Suppressor macrophage (primary cell): ENCODE measurements at regions not wholly inside any gene's neighbourhood (a gene's known extent, or its start where the extent isn't known, plus 50 kb on each side); places are given as distances from the start of the nearest gene placed in this dataset.

Source experiments
- DNase-seq, 4 experiments: peaks; one replicate each; pipeline ENCODE4 v3.0.0-alpha.2; 2020 to 2022

DNA sequence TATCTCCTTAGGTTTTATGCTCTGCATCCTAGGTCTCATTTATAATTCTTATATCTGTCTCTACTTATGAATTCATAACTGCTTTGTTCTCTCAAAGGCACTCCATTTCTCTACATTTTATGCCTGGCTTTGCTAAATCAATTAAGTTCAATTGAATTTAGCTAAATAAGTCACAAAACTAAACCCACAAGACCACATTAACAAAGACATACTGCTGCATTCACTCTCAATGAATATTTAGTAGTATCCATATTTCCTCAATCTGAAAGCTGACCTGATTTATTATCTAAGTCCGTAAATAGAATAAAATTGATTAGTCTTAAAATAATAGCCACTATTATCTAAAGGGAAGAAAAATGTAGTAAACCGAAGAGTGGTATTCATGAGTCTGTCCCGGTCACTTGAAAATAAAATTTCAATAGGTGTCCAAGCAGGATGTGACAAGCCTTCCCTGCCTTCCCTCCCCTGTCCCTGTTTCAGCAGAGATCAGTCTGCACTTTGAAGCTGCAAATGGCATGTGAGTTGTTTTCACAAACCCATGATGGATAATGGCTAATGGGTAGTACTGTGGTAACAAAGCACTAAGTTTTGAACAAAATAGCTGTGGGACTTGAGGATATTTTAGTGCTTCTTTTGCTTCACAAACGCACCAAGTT lies 295.0 kb upstream of the NCAM2 start:
- no peak for DNase-seq

DNA sequence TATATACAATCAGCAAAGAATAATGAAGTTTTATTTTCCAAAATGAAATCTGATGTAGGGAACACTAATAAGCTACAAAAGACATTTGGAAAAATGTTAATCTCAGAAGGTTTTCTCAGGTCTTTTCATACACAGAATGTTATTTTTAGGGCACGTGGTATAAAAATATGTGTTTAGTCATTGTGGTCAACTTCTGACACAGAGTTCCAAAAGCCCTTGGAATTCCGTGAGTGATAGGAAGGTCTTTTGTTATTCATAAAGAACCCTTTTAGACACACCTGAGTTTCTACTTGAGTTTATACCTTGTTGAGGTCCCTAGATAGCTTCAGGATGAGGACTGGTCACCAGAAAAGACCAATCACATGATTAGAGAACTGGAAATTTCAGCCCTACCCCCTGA lies 277.6 kb upstream of the NCAM2 start:
- DNase-seq: no peak

DNA sequence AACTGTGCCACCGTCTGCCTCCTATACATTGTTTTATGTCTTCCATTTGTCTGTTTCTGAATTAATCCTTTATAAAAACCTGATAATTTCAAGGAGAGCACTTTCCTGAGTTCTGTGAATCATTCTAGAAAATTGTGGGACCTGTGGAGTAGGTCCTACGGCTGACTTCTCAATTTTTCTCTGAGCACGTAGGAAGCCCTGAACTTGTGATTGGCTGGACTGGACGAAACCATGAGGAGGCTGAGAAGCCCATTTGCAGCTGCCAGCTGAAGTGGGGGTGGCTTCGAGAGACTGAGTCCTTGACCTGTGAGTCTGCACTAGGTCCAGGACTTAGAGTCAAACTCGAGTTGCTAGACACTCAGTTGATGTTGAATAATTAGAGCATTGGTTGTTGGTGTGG lies 277.1 kb upstream of the NCAM2 start:
- no peak for DNase-seq

DNA sequence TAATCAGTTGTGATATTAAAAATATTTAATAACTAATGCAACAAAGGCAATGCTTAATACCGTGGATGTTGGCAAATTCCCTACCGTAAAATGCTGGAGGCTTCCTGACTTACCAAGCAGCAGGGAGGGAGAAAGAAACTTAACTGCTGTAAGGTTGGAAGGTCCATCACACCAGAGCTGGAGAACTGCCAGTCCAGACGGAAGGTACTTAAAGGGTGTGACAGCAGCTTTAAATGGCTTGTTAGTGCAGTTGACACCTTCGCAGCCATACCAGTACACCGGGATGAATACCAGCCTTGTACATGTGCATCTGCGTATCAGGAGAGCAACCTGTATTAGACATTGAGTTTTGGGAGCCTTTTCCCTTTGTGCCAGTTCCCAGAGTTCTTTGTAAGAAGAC lies 269.5 kb upstream of the NCAM2 start:
- no peak for DNase-seq

DNA sequence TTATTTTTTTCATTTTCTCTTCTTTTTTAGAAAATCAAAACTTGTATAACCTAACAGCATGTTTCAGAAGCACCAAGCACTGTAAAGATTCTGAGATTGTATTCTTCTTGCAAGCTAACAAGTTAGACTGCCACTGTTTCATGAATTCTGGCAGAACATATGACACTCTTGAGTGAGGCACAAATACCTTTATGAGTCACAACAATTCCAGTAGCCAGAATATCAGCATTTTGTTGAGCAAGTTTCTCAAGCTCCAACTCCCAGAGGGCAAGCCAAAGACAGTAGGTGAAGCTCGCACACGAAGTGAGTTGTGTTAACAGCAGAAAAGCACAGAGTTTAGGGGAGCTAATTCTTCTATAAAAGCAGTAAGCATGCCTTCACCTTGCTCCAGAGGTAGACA lies 268.8 kb upstream of the NCAM2 start:
- no peak for DNase-seq

DNA sequence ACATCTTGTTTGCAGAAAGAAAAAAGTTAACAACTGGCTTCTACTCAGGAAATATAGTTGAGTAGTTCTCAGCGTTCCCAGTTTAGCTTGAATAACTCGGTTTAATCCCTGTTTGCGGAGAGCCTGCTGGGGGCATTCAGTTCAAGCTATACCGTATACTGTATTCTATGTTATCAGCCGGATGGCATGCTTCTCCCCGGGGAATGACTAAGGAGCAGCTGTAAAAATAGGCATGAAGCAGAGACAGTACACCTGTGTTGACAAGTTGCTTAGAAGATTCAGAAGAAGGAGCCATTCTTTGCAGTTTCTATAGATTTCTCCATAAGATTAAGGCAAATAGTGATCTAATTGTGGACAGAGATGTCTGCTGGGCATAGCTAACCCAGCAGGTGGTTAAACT lies 267.8 kb upstream of the NCAM2 start:
- no peak for DNase-seq

DNA sequence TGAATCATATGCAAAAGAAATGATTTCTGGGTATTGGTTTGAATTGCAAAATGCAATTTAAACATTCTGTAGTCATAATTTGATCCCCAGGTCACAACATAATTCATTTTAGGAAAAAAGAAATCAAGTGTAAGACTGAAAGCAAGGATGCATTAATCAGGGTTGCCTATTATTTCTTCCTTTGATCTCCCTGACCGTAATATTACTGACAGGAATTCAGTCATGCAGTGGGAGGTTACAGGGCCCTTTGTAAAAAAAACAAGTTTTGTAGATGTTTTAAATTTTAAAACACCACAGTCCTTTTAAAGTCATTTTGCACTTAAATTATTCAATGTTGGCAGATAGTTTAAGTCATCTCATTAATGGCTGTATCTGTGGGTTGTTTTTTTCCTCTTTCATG lies 263.0 kb upstream of the NCAM2 start:
- no peak for DNase-seq

DNA sequence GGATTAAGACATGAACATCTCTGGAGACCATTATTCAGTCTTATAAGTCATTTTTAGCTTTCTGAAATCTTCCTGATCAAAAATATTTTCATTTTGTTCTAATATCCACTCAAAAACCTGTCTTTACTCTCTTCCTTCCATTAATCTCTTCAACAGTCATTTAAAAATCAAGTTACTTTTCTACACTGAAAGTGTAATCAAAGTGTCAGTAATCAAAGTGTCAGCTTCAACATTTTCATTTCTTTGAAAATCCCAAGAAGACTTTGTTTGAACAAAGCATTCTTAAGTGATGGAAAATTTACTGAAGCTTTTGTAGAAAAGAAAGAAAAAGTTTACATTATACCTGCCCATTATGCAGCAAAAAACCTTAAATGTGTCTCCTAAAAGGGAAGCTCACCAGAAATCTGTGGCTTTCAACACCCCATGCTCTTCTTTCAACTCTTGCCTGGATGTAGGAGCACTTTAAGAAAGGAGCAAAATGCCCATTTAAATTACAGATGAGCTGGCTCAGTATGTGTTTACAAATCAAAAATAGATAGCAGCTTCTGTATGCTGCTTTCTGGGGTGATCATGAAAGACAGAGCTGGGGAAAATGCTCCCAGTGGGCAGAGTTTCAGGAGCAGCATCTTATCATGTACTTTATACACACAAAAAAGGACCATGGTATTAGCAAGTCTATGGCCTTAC lies 260.8 kb upstream of the NCAM2 start:
- DNase-seq: no peak

DNA sequence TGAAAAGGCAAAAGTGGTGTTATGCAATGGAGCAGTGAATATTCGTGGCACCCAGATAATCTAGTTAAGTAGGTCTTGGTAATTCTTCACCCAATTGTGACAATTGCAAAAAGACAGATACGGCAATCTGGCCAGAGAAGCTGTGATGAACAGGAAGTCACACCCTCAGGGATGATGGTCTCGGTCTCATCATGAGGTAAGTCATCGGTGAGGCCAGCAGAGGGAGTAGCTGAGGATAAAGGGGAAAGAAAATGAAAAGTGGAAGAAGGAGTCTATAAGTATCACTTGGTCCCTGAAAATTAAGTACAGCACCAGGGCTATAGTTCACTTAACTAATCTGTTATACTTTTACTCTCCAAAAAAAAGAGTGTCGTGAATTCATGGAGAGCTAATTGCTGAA lies 258.8 kb upstream of the NCAM2 start:
- DNase-seq: no peak

DNA sequence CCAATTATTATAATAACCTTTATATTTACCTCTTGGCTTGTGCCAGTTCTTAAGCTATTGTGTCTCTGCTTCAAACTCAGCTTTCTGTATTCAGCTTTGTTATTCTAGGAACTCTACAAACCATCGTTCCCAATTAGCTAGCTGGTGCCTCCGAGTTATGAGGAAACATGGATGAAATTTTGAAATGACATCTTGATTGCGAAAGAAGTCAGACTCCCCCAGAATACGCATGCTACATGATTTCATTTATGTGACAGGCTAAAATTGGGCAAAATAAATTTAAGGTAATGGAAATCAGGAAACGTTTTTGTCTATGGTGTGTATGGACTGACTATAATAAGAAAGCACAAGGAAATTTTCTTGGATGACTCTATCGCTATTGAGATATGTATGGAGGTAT lies 256.8 kb upstream of the NCAM2 start:
- DNase-seq: no peak

DNA sequence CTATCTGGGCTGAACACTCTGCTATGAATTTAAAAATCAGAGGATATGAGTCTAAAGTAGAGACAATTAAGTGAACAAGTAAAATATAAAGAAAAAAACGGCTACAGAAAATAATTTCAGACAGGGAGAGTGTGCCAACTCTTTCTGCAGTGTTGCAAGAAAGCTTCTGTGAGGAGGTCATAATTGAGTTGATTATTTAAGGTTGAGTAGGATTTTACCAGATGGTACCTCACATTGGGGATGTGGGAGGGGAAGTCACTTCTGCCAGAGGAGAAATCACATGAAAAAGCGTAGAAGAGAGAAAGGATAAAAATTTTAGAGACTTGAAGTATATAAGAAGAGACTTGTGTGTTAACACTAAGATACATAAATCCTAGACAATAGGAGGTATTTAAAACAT lies 238.0 kb upstream of the NCAM2 start:
- DNase-seq: no peak

DNA sequence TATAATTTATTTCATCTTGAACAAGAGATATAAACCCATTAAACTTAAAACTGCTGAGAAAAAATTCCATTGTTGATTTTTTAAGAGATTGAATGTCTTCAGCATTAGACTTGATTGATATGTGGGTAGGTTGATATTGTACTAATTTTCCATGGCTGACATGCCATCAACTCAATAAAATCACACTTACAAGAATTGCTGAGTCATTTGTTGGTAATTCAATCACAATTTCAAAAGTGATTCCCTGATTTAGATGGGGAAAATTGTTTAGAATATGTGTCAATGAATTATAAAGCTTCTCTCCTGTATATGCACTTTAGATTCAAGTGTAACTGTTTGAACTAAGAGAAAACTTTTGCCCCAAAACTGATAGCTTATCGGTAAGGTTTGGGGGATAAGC lies 223.5 kb upstream of the NCAM2 start:
- no peak for DNase-seq

DNA sequence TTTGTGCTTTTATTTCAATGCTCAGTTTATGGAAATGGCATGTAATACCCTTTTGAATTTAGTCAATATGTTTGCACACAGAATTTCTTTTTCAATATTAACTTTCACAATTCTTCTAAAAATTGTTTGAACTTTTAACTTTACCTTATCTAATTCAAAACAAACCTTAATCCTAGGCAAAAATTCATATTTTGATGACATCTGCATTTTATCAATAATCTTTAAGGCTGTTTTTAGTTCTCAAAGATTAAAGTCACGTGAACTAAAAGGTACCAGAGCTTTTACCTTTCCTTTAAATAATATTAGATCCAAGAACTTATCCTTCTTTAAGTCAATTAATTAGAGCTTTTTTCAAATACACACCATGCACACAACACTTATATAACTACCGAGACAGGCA lies 218.9 kb upstream of the NCAM2 start:
- DNase-seq: no peak

DNA sequence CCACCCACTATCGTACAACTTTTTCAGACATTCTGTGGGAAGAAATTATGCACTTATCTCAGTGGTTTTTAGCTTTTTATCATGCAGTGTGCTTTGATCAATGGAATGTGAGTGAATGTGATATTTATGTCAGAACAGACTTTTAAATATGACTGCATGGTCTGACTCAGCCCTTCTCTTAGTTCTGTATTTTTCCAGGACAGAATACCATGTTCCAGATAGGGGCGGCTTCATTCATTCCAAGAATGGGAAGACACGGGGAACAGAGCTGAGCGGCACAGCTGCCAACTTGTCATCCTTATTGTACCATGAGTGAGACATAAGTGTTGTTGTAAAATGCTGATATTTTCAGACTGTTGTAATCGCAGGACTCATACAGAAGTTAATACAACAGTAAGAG lies 214.6 kb upstream of the NCAM2 start:
- DNase-seq: no peak

DNA sequence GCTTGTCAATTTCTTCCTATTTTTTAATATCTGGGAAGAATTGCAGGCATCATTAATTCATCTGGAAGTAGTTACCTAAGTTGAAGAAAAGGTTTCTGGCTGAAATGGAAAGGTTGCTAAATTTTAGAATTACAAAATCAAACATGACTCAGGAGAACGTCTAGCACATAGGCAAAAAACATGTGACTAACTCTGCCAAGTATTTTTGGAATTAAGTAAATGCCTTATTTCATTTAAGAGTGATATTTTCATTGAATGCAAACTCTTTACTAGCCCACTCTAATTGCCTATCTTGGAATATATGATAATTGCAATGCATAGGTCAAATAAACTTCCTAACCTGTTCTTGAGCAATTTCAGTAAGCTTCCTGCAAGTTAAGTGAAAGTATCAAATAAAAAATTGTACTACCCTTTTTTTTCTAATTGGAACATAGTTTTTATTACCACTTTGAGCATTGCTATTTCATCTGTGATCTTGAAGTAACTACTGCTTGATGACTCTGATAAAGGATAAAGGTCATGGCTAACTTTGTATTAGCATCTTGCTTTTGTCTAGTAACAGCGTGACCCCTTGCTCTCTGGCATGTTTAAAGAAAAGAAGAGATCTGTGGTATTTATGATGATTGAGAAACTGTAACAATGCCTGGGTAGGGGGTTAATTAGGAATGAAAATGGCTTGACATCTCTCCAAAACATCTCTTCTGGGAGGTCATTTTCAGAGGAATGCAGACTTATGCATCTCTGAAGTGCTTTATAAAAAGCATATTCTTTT lies 208.3 kb upstream of the NCAM2 start:
- no peak for DNase-seq

DNA sequence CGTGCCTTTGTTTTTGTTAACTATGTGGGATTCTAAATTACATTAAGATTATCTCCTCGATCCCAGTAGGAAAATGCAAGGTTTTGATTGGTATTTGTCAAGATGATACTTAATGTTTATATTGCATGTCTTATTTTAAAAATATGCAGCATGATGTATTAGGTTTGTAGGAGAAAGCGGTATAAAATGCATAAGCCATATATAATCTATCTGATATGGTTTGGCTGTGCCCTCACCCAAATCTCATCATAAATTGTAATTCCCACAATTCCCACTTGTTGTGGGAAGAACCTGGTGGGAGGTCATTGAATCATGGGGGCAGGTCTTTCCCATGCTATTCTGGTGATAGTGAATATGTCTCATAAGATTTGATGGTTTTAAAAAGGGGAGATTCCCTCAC lies 198.1 kb upstream of the NCAM2 start:
- no peak for DNase-seq

DNA sequence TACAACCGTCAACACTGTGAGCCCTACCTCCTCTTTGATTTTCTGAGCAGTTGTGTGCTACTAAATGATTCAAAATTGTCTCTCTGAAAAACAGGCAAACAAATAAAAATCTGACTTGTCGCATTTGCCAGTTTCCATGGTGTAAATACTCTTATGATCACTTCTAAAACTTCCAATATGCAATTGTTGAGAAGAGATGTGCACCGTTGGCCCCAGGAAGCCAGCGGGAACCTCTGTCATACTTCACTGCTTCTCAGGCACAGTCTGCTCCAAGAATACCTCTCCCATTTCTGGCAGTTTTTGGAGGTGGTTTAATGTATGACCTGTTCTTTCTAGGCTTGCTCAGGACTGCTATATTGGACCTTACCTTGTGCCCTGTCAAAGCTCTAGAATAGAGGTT lies 196.0 kb upstream of the NCAM2 start:
- DNase-seq: no peak

DNA sequence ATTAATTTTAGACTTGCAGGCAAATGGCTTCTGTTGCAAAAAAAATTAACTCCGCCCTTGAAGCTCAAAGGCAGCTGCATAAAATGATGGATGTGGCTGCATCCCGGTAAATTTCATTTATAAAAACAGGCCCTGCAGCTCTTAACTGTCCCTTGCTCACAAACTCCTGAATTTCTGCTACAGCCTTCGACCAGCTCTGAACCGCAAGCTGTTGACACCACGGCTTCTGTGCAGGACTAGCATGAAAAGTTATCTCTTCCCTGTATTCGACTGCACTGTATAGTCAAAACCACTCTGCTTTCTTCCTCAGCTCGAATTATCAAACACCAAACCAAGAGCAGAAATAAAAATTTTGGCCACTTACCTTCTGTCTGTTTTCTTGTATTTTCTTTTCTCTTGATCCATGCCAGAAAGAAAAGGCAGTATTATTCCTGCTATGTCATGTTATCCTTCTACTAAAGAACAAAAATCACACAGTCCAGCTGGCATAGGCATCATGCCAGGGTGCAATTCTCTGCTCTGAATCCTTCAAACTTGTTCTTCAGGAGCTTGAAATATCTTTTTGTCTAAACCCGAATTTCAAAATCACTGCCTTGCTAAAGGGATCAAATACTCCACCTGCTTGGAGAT lies 195.5 kb upstream of the NCAM2 start:
- no peak for DNase-seq

DNA sequence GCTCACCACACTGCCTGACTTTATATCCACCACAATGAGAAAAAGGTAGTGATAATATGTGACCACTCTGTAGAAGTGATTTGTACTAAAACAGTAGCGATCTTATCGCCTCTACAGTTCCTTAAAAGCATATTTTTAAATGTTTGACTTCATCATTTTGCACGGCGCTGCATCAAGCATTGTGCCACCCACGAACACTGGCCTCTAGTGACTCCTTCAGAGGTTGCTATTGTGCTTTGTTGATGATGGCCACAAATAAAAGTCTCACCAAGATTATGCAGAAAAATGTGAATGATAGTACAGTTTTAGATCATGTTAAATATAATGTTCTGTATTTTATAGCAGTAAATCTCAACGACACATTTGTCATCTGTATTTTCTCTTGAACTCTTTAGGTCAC lies 186.5 kb upstream of the NCAM2 start:
- no peak for DNase-seq

DNA sequence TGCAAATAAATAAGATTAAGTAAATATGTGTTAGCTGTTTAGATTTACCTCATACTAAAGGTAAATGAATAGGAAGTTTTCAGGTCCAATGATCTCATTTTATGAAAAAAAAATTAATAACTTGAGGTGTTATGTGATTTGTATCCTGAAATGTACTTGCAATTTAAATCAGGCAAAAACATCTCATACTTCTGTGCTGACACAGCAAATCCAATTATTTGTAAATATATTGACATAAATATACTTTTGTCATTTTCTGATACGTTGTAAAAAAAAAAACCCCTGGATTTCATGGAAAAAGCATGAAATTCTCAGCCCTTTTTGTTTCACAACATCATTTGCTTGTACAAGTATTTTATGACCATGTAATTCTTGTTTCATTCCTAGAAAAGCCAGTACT lies 184.1 kb upstream of the NCAM2 start:
- no peak for DNase-seq

DNA sequence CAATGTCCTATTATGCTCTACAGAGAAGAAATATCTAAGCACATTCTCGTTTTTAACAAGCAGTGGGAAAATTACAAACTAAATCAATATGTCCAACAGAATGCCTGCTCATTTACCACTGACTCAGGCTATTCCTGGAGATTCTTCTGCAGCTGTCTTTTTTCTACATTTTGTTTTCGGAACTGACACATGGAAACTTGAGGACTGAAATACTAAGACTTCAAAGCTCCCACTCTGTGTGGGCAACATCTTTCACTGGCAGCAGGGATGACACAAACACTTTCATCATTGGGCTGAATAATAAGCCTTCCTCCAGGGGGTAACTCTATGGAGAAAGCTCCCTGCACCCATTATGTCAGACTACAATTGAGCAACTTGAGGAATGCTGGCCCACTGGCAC lies 175.5 kb upstream of the NCAM2 start:
- no peak for DNase-seq

DNA sequence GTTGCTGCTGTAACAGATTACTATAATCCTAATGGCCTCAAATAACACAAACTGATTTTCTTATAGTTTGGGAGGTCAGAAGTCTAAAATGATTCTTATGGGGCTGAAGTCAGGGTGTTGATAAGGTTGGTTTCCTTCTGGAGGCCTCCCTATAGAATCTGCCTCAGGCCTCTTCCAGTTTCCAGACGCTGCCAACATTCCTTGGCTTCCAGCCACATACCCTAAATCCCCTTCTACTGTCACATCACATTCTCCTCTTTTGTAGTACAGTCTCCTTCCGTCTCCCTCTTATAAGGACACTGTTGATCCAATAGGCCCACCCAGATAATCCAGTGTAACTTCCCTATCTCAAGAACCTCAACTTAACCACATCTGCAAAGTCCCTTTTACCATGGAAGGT lies 145.3 kb upstream of the NCAM2 start:
- DNase-seq: no peak

DNA sequence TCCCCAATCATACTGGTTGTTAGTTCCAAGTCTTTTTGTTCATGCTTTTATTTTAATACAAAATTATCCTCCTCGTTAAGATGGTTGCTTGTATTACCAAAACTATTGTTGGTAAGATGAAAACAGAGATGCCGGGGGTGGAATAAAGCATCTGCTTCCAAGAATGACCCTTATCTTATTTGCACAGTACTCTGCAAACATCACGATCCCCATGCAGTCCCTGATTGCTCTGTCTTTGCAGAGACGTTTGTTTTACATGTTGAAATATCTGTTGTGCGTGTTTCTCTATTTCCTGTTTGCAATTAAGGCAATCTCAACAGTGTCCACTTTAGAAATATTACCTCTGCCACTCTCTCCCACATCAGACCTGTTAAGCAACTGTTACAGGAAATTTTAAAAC lies 141.3 kb upstream of the NCAM2 start:
- no peak for DNase-seq

DNA sequence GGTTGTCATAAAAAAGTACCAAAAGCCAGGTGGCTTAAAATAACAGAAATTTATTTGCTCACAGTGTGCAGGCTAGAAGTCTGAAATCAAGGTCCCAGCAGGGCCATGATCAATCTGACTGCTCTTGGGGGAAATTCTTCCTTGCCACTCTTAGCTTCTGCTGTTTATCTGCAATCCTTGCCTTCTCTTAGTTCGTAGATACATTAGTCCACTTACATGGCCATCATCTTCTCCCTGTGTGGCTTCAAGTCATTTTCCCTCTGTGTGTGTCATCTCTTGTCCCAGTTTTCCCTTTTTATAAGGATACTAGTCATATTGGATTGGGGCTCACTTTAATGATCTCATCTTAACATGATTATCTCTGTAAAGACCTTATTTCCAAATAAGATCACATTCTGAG lies 124.0 kb upstream of the NCAM2 start:
- DNase-seq: no peak
